ENCODE measurements at regions not wholly inside any gene's neighbourhood (a gene's known extent, or its start where the extent isn't known, plus 50 kb on each side); places are given as distances from the start of the nearest gene placed in this dataset.

GRCh38 chr1:230555814-230556213, 86.5 kb upstream of the COG2 start:
- TF ChIP-seq CTCF (conservative IDR thresholded peaks at IDR 0.05), result no peak
- no peak for TF ChIP-seq EZH2 (IDR thresholded peaks at IDR 0.05; ENCODE audit: low read depth)
